Ovary (tissue), 7 donors: ENCODE measurements at regions not wholly inside any gene's neighbourhood (a gene's known extent, or its start where the extent isn't known, plus 50 kb on each side); places are given as distances from the start of the nearest gene placed in this dataset.

Source experiments
- DNase-seq, 5 donors: peaks; one replicate each; pipeline ENCODE4 v3.0.0-alpha.2; 2019 to 2020
- H3K27ac ChIP-seq, 2 donors: fragments of 200-600 bp; one replicate each; pipeline versions ENCODE4 v1.5.1 to v1.8.0; 2019 to 2022
- H3K27me3 ChIP-seq: fragments of 200-600 bp; one replicate; pipeline ENCODE4 v1.8.0; 2022
- H3K36me3 ChIP-seq: fragments of 200-600 bp; sonication (generic); one replicate; pipeline ENCODE4 v1.5.1; 2019
- H3K4me1 ChIP-seq: one replicate; pipeline ENCODE4 v1.8.1; 2013; ENCODE audit warnings: mild to moderate bottlenecking, moderate library complexity; ENCODE audit not compliant: insufficient read depth
- H3K4me3 ChIP-seq: fragments of 200-600 bp; sonication (generic); one replicate; pipeline ENCODE4 v1.5.1; 2017
- H3K9me3 ChIP-seq, 2 donors: fragments of 200-600 bp in 1 of 2; sonication (generic) in 1 of 2; one replicate each; pipeline versions ENCODE4 v1.5.1 to v1.8.1; 2013 to 2019; ENCODE audit warnings: mild to moderate bottlenecking in 1 of 2, moderate library complexity in 1 of 2
- EP300 ChIP-seq: sonication (generic); formaldehyde crosslinking; IDR thresholded peaks from one replicate; pipeline ENCODE4 v1.6.1; 2017; ENCODE audit warnings: antibody characterized with exemption
- POLR2A ChIP-seq: fragments of 450-650 bp; IDR thresholded peaks from one replicate; pipeline ENCODE4 v1.6.1; 2017; ENCODE audit warnings: antibody characterized with exemption, mild to moderate bottlenecking, moderate library complexity
- WGBS, 3 donors: extraction: QIAGEN DNeasy Blood & Tissue Kit in 1 of 3; methylation state at CpG; one replicate each; pipeline versions ENCODE4 v1.1.5 to v1.1.7; 2013 to 2017; 5-methylcytosine and 5-hydroxymethylcytosine counted together
- intact Hi-C, 4 donors: fragments of 100-400 bp; cut with DNase I; formaldehyde crosslinking; loops; one replicate each; pipeline versions ENCODE4 v1.11.0 to v1.15.1; 2022 to 2023
- TF ChIP-seq, protein P1 (sequence below), 3 donors: fragments of 450-650 bp in 2 of 3; fragments of 200-600 bp in 1 of 3; IDR thresholded peaks; one replicate each; pipeline versions ENCODE4 v1.5.1 to v1.8.0; 2016 to 2022; ENCODE audit warnings: antibody characterized with exemption in 3 of 3, mild to moderate bottlenecking in 1 of 3
- donor health status: DM: no; HTN: no; CAD: no; lungs with moderate emphysema.
- donor health status: DM: no; HTN: no; CAD: no.
- donor health status: Bipolar disorder and iron deficiency.
- donor health status: DM: no; HTN: no; CAD: no.
- donor health status: DM: yes; HTN: yes; CAD: no.

DNA sequence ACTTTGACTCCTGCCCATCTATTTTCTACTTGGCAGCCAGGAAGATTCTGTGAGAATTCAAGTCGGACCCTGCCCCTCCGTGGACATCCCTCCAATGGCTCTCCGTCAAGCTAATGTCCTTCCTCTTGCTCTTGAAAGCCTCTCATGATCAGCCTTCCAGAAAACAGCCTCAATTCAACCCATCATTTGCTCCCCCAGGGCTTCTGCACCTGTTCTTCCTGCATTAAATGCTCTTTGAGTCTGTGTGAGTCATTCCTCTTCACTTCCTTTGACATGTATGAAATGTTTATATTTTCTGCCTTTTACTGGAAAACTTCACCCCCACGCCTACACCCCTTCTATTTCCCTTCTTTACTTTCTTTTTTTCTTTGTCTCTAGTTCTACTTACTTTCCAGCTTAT lies 734.1 kb upstream of the ZP4 start:
- intact Hi-C loops: no loop called here
- Histone ChIP-seq H3K27me3 (no peaks in the 10 kb centered on the region), H3K36me3 (no peaks in the 10 kb centered on the region), H3K9me3 (no peaks in the 10 kb centered on the region), H3K4me3 (no peak overlapping the region), H3K4me1 (no peaks in the 10 kb centered on the region), H3K27ac (no peak overlapping the region)
- no peak for DNase-seq
- TF ChIP-seq, protein P1, sequence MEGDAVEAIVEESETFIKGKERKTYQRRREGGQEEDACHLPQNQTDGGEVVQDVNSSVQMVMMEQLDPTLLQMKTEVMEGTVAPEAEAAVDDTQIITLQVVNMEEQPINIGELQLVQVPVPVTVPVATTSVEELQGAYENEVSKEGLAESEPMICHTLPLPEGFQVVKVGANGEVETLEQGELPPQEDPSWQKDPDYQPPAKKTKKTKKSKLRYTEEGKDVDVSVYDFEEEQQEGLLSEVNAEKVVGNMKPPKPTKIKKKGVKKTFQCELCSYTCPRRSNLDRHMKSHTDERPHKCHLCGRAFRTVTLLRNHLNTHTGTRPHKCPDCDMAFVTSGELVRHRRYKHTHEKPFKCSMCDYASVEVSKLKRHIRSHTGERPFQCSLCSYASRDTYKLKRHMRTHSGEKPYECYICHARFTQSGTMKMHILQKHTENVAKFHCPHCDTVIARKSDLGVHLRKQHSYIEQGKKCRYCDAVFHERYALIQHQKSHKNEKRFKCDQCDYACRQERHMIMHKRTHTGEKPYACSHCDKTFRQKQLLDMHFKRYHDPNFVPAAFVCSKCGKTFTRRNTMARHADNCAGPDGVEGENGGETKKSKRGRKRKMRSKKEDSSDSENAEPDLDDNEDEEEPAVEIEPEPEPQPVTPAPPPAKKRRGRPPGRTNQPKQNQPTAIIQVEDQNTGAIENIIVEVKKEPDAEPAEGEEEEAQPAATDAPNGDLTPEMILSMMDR (IDR thresholded peaks at IDR 0.05): no peak
- no peak for TF ChIP-seq POLR2A
- no peak for TF ChIP-seq EP300
- 66 to 80% (median 76%) methylated on average over 4 of the region's 4 CpGs for WGBS, 3 donors

DNA sequence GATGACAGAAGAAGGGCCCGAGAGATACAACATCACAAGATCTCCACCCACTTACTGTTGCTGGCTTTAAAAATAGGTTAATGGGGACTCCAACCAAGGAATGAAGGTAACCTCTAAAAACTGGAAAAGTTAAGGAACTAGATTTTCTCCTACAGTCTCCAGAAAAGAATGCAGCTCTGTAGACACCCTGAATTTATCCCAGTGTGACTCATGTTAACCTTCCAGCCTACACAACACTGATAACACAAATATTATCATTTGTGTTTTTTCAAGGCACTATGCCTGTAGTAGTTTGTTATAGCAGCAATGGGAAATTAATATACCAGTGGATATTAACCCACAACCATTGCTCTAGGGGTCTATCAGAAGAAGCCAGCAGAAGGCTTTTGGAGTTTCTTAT lies 730.7 kb upstream of the ZP4 start:
- H3K9me3 ChIP-seq: no peaks in the 10 kb centered on the region
- no peak overlapping the region for H3K27ac ChIP-seq
- WGBS, 3 donors: 76 to 95% (median 83%) methylated on average over 1 of the region's 1 CpG
- TF ChIP-seq POLR2A (no peak), EP300 (no peak)
- TF ChIP-seq, protein P1 (IDR thresholded peaks at IDR 0.05): no peak
- no peak overlapping the region for H3K4me3 ChIP-seq
- no peaks in the 10 kb centered on the region for H3K27me3 ChIP-seq
- no peaks in the 10 kb centered on the region for H3K4me1 ChIP-seq
- intact Hi-C loops: no loop called here
- DNase-seq: no peak
- H3K36me3 ChIP-seq: no peaks in the 10 kb centered on the region

DNA sequence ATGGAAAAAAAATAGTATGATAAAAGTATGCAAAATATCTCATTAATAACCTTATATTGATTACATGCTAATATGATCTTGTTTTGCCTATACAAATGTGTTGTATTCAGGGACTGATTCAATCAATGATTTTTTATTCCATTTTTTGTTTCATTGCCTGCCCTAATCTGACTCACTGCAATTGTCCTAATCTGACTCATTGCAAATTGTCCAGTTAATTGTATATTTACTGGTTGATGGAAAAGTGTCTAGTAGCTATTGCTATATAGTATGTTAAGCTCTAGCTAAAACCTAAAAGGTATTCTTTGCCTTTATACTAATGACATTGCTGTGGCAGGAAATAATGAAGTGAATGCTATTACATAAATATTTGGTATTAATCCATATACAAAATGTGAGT lies 728.9 kb upstream of the ZP4 start:
- H3K9me3 ChIP-seq: no peaks in the 10 kb centered on the region
- intact Hi-C loops: no loop called here
- H3K4me3 ChIP-seq: no peak overlapping the region
- TF ChIP-seq EP300 (no peak), POLR2A (no peak)
- TF ChIP-seq, protein P1 (IDR thresholded peaks at IDR 0.05): no peak
- no peaks in the 10 kb centered on the region for H3K27me3 ChIP-seq
- H3K4me1 ChIP-seq: no peaks in the 10 kb centered on the region
- DNase-seq: no peak
- H3K36me3 ChIP-seq: no peaks in the 10 kb centered on the region
- H3K27ac ChIP-seq: no peak overlapping the region

DNA sequence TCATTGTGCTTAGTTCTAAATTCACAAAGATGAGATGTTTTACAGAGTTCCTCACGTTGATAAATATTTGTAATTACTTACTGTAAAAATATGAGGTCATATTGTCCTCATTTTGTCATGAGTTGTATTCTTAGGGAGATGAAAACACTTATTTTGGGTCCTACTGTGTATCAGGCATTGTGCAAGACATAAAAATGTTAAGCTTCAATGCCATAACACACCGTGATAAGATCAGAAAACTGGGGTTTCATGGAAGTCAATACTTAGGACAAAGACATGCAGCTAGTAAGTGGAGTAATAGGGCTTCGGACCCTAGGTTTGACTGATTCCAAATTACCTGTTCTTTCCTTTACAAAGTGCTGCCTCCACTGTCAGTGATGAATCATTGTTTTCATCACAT lies 720.7 kb upstream of the ZP4 start:
- no peaks in the 10 kb centered on the region for H3K4me1 ChIP-seq
- H3K27ac ChIP-seq: no peak overlapping the region
- 76 to 82% (median 80%) methylated on average over 3 of the region's 3 CpGs for WGBS, 3 donors
- TF ChIP-seq, protein P1 (IDR thresholded peaks at IDR 0.05): no peak
- TF ChIP-seq EP300 (no peak), POLR2A (no peak)
- H3K27me3 ChIP-seq: no peaks in the 10 kb centered on the region
- H3K4me3 ChIP-seq: no peak overlapping the region
- no peaks in the 10 kb centered on the region for H3K36me3 ChIP-seq
- intact Hi-C loops: no loop called here
- no peak for DNase-seq
- no peaks in the 10 kb centered on the region for H3K9me3 ChIP-seq

DNA sequence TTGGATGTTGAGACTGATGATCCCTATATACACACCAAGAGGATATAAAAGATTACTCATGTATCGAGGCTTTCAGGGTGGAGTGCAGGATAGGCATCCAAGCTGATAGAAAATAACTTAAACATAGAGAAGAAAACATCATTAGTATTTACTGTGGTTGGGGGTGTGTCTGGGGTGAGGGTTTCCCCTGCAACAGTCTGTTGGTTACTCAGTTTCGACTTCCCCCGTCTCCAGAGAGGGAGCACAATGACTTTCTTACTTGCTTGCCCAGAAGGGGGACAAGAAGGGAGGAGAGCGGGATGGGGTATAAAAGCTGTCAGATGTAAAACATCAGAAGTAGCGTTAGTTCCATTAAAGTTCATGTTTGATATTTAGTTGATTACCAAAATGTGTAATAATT lies 717.4 kb upstream of the ZP4 start:
- no peak overlapping the region for H3K4me3 ChIP-seq
- no peak for DNase-seq
- no peaks in the 10 kb centered on the region for H3K4me1 ChIP-seq
- intact Hi-C loops: no loop called here
- no peaks in the 10 kb centered on the region for H3K36me3 ChIP-seq
- WGBS, 3 donors: 83 to 86% (median 85%) methylated on average over 5 of the region's 5 CpGs
- H3K9me3 ChIP-seq: no peaks in the 10 kb centered on the region
- H3K27me3 ChIP-seq: no peaks in the 10 kb centered on the region
- TF ChIP-seq, protein P1 (IDR thresholded peaks at IDR 0.05): no peak
- TF ChIP-seq EP300 (no peak), POLR2A (no peak)
- no peak overlapping the region for H3K27ac ChIP-seq
